Embryonic facial prominence (tissue), 1 donor: ENCODE measurements at regions not wholly inside any gene's neighbourhood (a gene's known extent, or its start where the extent isn't known, plus 50 kb on each side); places are given as distances from the start of the nearest gene placed in this dataset.

Experiments used
- DNase-seq: peaks from one replicate; pipeline ENCODE4 v3.0.0-alpha.2; 2016; ENCODE audit errors: extremely low spot score

DNA sequence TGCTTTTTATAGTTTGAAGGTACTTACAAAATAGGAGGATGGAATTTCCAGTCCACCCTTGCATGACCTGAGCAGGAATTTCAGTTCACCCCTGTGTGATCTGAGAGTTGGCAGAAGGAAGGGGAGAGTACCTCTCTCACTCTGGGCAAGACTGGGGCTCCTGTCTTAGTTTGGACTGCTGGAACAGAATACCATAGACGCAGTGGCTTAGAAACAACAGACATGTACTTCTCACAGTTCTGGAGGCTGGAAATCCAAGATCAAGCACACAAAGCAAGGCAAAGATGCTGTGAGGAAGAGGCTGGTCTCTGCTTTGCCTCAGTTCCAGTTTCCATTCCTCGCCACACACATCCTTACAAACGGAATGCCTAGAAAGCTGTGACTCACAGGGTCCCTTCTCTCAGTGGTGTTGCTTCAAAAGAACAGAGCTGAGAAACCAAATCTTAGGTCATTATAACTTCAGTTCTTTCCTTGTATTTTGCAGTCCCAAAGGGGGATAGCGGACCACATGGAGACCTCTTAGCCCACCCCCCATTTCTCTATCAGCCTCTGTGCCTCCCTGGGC, 108.8 kb upstream of the HAAO start:
- DNase-seq: no peak

DNA sequence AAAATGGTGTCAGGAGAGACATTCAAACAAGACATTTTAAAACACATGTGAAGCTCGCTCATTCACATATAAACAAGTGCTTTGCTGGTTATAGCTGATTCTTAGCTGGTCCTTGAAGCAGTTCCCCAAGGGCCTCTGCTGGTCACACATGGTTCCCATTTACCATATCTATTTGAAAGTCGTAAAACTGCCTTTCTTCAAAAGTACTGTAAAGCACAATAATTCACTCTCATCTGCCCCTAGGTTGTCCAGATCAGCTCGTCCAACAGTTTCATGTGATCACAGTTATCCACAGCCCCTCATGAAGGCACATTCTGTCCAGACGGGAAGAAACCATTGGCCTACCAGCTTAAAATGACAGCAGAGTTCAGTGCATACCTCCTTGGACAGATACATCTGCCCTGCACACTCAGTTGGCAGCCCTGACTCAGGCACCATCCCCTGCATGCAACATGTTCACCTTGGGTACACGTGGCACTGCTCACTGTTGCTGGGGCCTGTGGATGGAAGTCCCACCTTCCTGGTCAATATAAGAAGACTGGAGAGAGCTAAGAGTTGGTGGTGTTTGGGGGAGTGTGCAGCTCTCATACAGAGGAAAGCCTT, 108.0 kb upstream of the HAAO start:
- DNase-seq: no peak

DNA sequence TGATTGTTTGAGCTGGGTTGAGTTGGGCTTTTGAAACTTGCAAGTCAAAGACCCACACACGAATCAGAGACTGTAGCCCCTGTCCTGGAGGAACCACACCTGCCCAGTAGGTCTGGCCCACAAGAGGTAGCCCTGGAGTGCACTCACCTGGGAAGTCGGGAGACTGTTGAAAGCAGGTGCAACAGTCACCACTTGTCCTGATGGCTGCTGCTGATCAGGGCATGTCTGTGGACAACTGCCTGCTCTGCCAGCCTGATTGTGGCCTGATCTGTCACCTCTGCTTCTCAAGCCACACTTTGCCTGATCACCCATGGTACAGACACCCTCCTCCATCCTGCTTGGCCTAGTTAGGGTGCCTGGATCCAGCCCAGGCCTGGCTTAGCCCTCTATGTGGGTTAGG, 105.0 kb upstream of the HAAO start:
- DNase-seq: no peak

DNA sequence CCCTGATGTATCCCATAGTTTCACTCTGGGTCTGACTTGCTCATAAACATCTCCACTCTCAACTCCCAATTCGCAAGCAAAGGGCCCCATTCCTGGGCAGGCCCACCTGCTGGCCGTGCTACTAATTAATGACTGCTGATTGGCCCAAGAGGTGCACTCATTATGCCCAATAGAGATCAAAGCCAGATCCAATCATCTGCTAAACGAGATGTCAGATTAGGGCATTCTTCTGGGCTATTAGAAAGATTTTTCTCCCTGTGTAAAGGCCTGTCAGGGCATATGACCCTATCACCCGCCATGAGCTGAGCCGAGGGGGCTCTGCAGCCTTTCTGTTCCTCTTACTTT, 103.4 kb upstream of the HAAO start:
- no peak for DNase-seq

DNA sequence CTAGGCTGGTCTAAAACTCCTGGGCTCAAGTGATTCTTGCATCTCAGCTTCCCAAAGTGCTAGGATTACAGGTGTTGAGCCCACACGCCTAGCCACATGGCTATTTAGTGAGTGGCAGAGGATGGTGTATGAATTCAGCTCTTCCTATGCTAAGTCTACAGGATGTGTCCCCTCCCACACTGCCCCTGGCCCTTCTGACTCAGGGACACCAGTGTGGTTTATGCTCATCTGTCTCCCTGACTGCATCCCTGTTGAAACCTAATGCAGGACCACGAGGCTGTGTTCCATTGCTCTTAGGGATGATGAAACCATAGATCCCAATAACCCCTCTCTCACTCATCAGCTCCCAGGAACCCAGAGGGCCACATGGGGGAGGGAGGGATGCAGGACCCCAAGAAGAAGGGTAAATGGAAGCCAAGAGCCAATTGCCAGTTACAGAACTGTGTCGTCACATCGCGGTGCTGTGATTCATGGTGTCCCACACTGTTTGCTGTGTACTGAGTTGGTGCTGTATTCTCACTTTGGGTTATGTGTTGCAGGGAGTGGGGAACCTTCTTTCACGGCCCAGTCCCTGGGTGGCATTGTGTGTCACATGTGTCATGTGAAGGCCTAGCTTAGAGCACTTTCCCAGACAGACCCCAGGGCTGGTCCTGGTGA, 102.9 kb upstream of the HAAO start:
- DNase-seq: no peak

DNA sequence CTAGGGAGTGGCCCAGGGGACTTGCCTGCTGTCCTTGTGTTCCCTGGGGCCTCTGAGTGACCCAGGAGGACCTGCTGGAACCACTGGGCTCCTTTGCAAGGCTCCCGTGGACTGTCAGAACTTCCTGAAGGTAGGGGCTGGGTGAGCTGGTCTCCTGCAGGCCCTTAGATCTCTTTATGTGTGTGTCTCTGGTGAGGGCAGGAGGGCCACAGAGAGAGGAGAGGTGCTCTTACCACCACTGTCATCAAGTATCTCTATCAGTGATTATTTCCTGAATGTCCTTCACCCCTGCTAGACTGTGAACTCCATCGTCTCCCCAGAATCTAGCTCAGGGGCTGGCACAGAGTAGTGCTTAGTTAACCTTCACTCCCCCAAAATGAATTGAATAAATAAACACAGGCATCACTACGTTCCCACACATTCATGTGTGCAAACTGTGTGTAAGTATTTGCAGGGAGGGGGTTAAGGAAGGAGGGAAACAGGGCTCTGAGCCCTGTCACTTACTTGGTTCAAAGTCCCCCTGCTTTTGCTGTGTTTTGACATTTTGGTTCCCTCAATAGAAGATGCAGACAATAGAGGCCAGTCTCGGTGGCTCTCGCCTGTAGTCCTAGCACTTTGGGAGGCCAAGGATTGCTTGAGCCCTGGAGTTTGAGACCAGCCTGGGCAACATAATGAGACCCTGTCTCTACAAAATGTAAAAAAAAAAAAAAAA, 100.8 kb upstream of the HAAO start:
- DNase-seq: no peak

DNA sequence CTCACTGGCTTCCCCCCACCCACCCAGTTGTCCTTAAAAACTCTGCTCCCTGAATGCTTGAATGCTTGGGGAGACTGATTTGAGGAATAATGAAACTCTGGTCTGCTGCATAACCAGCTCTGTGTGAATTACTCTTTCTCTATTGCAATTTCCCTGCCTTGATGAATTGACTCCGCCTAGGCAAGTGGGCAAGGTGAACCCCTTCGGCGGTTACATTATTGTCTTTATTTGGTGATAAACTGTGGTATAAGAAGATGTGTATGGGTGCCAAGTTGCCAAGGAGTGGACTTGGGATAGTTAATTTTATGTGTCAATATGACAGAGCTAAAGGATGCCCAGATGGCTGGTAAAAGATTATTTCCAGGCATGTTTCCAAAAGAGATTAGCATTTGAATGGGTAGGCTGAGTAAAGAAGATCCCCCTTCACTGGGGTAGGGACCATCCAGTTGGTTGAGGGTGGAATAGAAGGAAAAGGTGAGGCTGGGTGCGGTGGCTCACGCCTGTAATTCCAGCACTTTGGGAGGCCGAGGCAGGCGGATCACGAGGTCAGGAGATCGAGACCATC, 98.5 kb upstream of the HAAO start:
- no peak for DNase-seq

DNA sequence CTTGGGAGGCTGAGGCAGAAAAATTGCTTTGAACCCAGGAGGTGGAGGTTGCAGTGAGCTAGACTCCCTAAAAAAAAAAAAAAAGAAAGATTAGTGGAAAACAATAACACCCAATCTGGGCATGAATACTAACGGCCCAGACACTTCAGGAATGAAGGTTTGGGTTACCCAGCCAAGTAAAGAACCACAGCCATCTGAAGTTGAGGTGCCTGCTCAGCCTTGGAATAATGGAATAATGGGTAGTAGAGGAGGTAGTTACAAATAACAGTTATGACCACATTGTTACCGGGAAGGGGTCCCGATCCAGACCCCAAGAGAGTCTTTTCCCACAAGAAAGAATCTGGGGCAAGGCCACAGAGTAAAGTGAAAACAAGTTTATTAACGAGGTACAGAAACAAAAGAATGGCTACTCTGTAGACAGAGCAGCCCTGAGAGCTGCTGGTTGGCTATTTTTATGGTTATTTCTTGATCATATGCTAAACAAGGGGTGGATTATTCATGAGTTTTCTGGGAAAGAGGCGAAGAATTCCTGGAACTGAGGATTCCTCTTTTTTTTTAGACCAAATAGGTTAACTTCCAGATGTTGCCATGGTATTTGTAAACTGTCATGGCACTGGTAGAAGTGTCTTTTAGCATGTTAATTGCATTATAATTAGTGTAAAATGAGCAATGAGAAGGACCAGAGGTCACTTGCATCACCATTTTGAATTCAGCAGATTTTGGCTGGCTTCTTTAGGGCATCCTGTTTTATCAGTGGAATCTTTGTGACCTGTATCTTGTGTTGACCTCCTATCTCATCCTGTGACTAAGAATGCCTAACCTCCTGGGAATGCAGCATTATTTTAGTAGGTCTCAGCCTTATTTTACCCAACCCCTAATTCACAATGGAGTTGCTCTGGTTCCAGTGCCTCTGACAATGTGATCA, 96.2 kb upstream of the HAAO start:
- no peak for DNase-seq

DNA sequence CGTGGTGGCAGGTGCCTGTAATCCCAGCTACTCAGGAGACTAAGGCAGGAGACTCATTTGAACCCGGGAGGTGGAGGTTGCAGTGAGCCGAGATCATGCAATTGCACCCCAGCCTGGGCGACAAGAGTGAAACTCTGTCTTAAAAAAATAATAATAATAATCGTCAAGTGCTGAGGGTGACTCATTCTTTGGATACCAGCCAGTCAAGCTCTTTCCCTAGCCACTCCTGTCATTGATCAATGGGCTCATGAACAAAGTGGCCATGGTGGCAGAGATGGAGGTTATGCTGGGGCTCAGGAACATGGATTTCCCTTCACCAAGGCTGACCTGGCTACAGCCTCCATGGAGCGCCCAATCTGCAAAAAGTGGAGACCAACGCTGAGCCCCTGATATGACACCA, 94.5 kb upstream of the HAAO start:
- DNase-seq: no peak

DNA sequence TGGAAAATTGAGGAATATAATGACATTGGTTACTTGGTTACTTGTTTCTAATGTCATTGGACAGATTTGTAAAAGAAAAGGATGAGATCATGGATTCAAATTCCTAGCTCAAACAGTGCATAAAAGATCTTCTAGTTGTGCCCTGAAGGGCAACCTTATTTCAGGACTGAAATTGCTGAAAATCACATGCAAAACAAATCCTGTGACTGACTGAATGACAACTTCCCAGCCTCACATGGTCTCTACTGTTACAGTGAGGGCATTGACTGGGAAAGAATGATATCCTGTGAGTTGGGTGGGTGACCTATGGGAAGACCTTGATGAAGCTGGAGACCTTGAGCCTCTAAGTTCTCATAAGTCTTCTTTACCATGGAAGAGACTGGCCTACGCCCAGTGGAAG, 90.4 kb upstream of the HAAO start:
- no peak for DNase-seq

DNA sequence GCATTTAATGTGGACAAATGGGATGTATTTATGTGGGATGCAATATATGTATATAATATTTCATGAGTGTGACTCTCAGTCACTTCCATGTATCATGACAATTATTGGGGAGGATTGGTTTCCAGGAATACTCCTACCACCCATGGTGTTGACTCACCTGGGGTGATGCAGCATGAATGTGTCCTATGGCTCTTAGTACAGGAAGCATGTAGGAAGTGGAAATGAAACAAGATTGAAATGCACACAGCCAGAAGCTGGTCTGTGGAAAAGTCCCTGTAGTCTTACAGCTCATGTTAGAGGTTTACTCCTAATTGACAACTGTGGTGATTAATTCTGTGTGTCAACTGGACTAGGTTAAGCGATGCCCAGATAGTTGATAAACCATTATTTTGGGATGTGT, 89.3 kb upstream of the HAAO start:
- no peak for DNase-seq

DNA sequence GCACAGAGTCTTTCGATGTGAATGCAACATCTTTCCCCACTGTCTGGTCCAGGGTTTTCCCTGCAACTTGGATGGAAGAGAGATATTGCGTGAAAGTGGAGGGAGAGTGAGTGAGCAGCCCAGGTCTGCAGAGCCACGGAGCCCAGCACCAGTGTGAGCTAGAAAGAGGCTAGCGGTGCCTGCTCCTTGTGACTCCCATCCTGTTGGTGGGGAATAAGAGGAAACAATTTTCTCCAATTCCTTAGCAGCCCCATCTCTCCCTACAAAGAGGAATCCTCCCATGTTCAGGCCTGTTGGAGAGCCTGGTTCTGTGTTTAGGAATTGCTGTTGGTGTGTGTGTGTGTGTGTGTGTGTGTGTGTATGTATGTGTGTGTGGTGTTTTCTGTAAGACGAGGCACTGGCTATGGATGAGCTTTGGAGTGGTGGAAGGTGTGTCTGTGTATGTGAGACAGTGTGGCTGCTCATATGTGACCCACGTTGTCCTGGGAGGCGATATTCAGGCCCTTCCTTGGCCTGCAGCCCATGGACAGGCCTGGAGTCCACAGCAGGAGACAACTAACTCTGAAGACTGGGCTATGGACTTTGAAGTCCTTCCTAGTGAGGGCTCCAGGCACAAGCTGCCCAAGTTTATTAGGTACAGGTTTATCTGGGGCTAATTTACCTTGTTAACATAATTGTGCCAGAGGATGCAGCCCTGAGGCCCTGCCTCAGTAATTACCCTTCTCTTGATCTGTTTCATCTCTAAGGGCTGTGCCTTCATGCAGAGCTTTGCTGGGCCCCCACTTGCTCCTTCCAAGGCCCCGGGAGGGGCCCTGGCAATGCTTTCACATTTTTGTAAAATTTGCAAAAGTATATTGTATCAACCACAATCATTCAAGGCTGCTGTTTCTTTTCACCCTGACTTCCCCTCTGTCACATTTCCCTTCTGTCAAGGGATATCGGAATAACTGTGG, 88.6 kb upstream of the HAAO start:
- no peak for DNase-seq

DNA sequence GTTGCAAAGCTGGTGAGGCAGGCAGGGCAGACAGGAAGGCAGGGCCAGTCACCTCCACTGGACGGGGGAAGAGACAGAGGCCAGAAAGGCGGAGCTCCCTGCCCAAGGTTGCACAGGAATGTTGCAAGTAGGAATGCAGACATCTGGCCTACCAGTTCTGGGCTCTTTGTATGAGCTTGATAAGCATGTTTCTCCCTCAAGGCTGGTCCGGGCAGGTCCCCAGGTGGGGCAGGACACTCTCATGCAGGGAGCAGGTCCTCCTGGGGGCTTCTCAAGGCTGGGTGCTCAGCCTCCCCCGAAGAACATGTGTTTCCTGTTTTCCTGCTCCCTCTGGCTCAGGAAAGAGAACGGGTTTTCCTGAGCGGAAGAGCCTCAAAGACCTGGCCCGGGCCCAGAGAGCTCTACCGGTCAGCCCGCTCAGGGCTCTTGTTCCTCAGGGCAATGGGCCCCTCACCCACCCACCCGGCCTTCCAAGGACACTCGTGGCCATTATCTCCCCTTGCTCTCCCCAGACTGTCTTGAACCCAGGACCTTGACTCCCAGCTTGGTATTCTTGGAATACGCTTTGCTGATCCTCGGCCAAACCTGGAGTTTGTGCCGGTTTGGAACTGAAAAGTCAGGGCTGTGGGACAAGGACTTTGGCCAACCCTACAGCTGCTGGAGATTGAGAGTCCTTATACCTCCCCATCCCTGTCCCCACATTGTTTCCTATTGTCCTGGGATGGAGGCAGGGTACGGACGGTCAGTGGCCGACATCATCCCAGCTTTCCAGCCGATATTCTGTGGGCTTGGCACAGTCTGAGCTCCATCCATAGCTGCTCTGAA, 87.7 kb upstream of the HAAO start:
- no peak for DNase-seq

DNA sequence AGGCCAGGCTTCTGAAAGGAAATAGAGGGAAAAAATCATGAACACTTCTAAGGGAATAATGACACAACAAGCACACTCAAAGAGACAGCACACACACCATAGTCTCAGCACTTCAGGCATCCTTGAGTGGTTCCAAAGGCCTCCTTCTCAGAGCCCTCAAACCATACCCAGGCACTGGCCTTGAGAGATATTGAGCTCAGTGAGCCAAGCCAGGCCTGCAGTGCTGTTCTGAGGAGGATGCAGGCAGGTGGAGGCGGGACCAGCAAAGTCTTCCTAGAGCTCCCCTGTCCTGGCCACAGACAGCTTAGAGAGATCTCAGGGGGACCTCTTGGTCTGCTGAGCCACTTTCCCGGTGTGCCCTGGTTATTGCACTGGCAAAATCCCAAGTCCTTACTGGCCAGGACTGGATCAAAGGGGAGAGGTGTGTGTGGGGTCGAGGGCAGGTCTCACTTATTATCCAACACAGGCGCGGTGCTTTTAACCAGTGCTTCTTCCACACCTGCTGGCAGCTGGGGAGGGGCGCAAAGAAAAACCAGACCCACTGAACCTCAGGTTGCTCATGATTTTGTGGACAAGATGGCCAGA, 86.8 kb upstream of the HAAO start:
- no peak for DNase-seq

DNA sequence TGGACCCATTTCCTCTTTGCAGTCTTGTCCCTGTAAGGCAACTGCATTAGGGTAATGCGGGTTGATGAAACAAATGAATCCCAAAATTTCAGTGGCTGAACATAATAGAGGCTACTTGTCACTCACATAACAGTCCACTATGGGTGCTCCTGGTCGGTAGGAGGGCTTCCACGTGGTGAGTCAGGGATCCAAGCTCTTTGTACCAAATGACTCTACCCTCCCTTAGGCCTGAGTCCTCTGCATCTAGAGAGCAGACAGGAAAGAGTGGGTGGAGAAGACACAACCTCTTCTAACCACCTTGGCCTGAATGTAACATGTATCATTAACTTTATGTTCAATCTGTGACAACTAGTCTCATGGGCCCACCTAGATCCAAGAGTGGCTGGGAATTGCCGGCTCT, 86.2 kb upstream of the HAAO start:
- no peak for DNase-seq

DNA sequence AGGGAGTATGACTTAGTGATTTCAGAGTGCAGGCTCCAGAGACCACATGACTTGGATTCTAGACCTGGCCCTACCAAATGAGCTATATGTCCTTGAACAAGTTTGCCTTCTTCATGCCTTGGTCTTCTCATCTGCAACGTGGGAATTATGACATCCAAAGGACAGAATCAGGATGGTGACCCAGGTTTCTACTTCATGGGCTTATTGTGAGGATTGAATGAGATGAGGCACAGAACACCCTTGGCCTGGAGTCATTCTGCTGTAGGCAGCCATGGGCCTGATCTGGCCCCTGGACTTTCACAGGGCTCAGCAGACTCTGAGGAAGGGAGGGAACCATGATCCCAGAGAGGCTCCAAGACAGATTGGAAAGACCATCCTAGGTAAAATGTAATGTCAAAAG, 85.6 kb upstream of the HAAO start:
- DNase-seq: no peak

DNA sequence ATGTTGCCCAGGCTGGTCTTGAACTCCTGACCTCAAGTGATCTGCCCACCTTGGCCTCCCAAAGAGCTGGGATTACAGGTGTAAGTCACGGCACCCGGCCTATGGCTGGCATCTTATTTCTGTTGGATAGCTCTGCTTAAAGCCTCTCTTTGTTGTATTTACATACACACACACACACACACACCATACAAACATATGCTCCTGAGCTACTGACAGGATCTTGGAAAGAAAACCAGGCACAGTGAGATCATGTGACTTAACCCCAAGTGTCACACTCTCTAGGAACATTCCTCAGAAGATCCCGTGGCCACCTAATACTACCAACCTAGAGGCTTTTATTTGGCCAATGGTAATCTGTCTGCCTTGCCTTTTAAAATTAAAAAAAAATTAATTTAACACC, 85.1 kb upstream of the HAAO start:
- DNase-seq: no peak

DNA sequence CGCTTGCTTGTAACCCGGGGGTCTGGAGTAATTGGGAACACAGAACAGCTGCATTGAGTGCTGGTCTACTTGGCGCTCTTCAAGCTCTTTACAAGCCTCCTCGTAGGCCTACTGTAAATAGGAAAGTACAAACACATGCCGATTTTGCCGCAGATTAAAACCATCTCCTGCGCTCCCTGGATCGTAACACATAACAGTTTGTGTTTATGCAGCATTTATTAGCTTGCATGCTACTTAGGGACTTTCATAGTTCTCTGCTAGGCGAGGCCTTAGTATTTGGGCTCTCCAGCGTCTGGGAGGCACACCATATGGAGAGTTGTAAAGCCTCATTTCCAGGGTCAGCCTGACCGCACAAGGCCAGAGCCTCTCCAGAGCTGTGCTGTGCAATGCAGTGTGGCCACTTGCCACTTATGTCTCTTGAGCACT, 84.0 kb upstream of the HAAO start:
- DNase-seq: peak; percentile 64

DNA sequence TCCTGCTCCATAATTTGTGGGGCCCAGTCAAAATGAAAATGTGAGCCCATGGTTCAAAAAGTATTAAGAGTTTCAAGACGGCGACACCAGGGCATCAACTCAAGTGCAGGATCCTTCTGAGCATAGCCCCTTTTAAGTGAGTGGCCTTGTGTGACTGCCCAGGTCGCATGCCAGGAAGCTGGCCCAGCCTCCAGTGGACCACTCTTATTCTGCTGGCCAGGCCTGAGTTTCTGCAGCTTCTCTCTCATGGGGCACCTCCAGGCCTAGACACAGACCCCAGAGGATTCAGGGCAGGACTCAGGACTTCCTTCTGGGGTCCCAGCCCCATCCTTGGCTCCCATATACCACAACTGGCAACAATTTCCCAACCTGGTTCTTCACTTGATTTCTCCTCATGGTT, 83.5 kb upstream of the HAAO start:
- DNase-seq: no peak
